HG02678 (cell line): ENCODE measurements at regions not wholly inside any gene's neighbourhood (a gene's known extent, or its start where the extent isn't known, plus 50 kb on each side); places are given as distances from the start of the nearest gene placed in this dataset.

ENCODE experiments used
- ATAC-seq: cut with Tn5 transposase; IDR thresholded peaks from one replicate; pipeline ENCODE4 v1.9.1; 2021; ENCODE audit warnings: mild to moderate bottlenecking, moderate library complexity; ENCODE audit not compliant: unreplicated experiment

DNA sequence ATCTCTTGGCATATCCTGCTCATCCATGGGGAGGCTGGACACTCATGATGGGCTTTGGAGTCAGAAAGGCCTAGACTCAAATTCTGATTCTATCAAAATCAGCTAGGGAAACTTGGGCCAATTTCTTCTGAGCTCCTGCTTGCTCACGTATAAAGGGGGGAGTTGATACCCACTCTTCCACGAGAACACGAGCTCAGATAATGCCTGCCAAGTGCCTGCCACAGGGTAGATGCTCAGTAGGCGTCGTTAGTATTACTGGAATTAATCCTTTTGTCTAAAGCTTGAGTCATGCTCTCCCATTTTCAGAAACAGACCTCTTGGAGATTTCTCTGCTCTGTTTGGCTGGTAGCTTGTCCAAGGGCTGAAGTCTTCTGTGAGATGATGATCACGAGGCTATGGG, 238.3 kb upstream of the MVB12B start:
- no peak for ATAC-seq

GRCh38 chr9:126089789-126090188, 236.8 kb upstream of the MVB12B start:
- no peak for ATAC-seq

DNA sequence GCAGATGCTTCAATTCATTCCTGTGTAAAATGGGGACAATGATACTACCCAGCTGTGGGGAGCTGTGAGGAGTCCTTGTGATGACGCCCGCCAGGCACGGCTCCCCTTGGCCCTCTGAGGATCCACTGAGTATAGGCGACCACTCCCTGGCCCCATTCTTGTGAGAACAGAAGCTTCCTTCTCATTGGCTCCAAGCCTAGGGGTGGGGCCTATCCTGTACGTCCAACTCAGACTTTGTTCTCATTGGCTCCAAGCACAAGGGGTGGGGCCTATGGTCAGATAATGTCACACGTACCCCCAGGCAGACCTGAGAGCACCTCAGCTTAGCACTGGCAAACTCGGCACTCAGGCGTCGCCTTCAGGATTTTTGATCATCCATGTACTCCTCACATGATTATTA, 232.9 kb upstream of the MVB12B start:
- no peak for ATAC-seq

- no peak for ATAC-seq
Measured at GRCh38 chr9:126095546-126096190, 231.0 kb upstream of the MVB12B start.

DNA sequence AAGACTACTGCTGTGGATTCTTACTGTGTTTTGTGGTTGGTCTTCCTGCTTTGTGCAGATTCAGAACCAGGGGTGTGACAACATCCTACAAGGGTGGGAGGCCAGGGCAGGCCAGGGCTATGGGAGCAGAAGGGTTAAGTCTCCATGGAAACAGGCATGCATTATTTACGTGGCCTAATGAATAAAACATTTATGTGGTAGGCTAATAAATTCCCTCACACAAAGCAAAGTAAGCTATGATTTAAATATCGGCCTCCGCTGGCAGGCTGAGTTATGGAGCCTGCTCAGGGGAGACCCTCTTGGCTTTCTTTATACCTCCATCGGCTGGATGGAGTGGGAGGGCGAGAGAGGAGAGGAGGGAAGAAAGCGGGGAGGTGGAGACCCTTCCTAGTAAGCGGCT, 230.3 kb upstream of the MVB12B start:
- no peak for ATAC-seq

DNA sequence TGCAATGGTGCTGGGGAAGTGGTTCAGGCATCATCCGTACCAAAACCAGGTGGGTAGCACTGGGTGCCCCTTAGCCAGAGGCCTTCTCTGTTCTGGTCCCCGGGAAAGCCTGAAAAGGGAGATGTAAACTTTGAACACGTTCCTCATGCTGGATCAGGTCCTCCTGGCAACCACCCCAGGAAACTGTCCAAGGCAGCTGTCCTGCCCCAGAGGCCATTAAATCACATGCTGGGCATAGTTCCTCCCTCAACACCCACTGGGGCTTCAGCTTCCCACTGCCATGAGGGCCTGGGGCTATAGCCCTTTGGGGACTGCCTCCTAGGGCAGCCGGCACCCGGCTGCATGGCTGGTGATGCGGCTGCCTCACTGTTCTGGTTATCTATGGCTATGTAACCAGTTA, 228.9 kb upstream of the MVB12B start:
- ATAC-seq: no peak

DNA sequence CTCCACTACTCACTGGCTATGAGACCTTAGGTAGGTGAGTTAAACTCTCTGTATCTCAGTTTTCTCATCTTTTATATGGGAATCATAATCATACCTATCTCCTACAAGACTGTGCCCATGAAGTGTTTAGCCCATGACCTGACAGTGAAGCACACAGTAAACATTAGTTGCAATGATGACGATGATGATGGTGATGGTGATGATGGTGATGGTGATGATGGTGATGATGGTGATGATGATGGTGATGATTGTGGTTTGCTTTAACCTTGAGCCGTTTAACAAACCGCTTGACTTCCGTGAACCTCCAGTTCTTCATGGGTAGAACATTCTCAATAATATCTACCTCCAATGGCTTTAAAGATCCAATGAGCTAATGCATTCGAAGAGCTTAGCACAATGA, 220.2 kb upstream of the MVB12B start:
- ATAC-seq: no peak

DNA sequence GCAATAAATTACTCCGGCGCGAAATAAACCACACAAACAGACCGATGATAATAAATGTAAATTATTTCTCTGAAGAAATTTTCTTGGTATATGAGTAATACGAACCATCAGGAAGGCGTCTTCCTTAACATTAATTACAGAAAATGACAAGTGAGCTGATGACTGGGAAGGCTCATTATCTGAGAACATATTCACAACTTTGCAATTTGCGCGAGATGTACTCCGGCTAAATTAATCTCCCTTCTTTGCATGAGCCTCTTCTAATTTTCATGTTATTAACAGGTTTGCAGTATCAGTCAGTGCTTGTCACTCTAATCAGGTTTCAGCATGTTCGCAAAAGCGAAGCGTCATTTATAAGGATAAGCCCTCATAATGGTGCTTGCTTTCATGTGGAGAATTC, 218.9 kb upstream of the MVB12B start:
- ATAC-seq: no peak

- no peak for ATAC-seq
Measured at GRCh38 chr9:126108240-126108639, 218.4 kb upstream of the MVB12B start.

- ATAC-seq: no peak
Measured at GRCh38 chr9:126109575-126109974, 217.1 kb upstream of the MVB12B start.

GRCh38 chr9:126111556-126111955, 215.1 kb upstream of the MVB12B start:
- ATAC-seq: no peak

DNA sequence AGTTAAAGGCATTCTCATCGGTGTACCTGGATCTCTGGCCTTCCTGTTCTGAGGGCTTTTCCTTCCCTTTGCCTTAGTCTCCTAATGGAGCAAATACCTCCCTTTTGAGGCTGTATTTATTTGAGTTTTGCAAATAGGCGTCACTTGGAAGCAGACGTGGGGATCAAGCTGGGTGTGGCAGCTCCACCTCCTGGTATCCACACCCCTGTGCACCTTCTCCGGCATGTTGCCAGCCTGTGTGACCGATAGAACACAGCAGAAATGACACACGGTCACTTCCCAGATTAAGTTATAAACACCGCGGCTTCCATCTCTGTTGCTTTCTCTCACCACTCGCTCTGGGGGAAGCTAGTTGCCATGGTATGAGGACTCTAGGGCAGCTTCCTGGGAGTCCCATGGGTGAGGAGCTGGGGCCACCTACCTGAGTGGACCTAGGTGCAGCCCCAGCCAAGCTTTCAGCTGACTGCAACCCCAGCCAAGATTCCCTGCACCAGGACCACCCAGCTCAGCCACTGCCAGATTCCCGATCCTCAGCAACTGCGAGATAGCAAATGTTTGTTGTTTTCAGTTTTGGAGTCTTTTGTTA, 214.4 kb upstream of the MVB12B start:
- no peak for ATAC-seq

- no peak for ATAC-seq
Measured at GRCh38 chr9:126113176-126113575, 213.5 kb upstream of the MVB12B start.

DNA sequence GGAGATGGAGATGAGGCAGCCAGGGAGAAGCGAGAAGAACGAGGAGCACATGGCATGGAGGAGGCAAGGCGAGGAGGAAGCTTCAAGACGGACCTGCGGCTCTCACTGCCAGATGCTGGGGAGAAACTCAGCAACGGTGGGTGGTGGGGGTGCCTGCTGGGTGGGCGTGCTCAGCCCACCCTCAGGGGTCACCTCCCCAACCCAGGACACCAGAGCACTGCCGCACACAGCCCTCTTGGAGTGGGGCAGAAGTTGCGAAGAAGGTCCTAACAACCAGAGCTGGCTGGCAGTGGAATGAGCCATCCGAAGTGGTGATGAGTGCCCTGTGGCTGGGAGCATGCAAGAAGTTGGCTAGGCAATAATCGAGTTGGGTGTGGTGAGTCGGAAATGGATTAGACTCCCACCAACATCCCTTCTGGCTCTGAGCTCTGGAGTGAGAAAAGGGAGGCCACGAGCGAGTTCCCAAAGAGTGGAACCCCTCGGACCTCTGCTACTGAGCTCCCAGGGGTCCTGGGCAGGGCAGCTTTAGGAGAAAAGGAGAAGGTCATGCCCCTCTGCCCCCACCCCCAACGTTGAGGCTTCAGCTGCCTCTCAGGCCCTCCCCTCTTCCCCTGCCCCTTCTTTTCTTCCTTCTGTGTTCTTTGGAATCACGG, 212.7 kb upstream of the MVB12B start:
- no peak for ATAC-seq

DNA sequence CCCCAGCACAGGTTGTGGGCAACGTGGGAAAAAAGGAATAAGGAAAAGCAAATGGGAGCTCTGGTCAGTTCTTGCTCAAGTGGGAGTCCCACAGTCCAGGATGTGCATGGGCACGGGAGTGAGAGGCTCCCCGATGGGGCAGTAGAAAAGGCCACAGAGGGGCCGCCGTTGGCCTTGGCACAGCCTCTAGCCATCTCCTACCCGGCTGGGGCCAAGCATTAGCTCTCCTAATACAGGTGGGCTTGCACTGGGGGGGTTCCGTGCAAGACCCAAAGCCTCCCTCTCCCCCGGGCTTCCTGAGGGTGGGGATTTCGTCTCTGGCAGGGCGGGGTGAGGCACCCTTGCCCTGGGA, 212.2 kb upstream of the MVB12B start:
- no peak for ATAC-seq

DNA sequence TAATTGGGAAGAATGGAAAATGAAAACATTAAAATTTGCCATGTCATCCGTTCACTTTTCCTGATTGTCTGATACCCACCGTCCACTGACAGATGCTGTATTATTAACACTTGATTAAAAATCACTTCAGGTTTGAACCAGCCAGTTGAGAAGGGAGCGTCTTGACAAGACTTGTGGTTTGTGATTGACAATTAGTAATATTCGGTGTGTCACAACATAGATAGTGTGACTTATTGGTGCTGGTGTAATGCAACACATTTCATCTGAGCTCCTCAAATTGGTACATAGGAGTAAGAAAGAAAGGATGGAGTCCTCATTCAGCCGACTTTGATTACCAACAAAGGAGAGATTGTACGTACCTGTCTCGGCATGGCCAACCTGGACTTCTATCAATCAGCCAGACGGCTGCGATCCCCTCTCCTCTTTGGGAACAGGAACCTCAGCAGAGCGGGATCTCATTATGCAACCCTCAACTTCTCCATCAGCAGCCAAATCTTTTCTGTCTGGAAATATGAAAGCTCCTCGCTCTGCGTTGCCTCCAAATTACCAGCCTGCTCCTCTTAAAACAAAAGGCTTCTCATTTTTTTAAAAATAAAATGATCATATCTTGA, 211.7 kb upstream of the MVB12B start:
- ATAC-seq: no peak

- no peak for ATAC-seq
Measured at GRCh38 chr9:126116351-126117157, 210.1 kb upstream of the MVB12B start.

DNA sequence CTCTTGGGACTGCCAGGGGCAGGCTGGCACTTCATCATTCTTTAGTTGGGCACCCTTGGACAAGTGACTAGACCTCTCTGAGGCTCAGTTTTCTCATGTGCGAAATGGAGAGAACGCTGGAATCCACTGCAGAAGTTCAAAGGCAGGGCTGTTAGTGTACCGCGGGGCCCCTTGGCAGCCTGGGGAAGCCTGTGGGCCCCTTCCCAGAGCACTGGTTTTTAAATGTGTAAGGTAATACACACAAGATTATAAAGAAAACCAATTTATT, 209.5 kb upstream of the MVB12B start:
- ATAC-seq: no peak

DNA sequence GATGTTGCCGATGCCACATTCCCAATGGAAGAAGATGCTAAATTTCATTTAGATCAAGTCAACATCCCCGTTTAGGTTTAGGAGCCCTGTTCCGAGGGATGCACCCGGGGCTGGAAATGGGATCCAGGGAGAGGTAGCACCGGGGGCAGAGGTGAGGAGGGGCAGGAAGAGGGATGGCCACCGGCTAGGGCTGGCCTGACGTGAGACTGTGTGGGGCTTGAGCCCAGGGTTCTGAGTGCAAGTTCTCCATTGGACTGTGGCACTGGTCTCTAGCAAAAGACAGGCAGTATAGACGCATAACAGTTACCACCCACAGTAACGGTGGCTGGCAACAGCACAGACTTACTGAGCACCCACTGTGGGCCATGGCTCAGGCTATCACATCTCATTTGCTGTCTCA, 209.0 kb upstream of the MVB12B start:
- ATAC-seq: no peak

GRCh38 chr9:126119731-126120130, 206.9 kb upstream of the MVB12B start:
- ATAC-seq: no peak

- ATAC-seq: no peak
Measured at GRCh38 chr9:126122901-126123616, 203.6 kb upstream of the MVB12B start.
